WTC11 (cell line): ENCODE measurements at regions not wholly inside any gene's neighbourhood (a gene's known extent, or its start where the extent isn't known, plus 50 kb on each side); places are given as distances from the start of the nearest gene placed in this dataset.
"Not testable (repeated sequence)": the region's sequence is repeated elsewhere in the genome, so short reads cannot be mapped to it uniquely, and the experiment has no call there.

Source experiments
- ATAC-seq: fragments of 200-7000 bp; cut with Tn5 transposase; 2 replicates; pipeline ENCODE4 v1.10.0; 2021; ENCODE audit warnings: mild to moderate bottlenecking, moderate library complexity
- CTCF ChIA-PET: fragments of 300-600 bp; sonication (Branson Sonifier 250); formaldehyde crosslinking; loops from one replicate; lab custom pipeline; 2021; ENCODE audit warnings: antibody characterized with exemption; lab: Charles Lee
- POLR2A ChIA-PET: fragments of 350-600 bp; sonication (Branson Sonifier 250); formaldehyde crosslinking; loops from one replicate; lab custom pipeline; 2021; ENCODE audit warnings: antibody characterized with exemption; lab: Charles Lee
- DNase-seq: peaks from one replicate; pipeline ENCODE4 v3.0.0; 2021; ENCODE audit warnings: low spot score
- H3K27ac Mint-ChIP-seq: 2 replicates; pipeline ENCODE4 v1.8.0; 2021; ENCODE audit warnings: mixed read lengths
- H3K27me3 Mint-ChIP-seq: 2 replicates; pipeline ENCODE4 v1.8.0; 2021; ENCODE audit warnings: low read depth, mild to moderate bottlenecking, moderate library complexity, mixed read lengths
- H3K36me3 Mint-ChIP-seq: 2 replicates; pipeline ENCODE4 v1.8.0; 2021; ENCODE audit warnings: mixed read lengths
- H3K4me1 Mint-ChIP-seq: 2 replicates; pipeline ENCODE4 v1.8.0; 2022; ENCODE audit warnings: mixed read lengths
- H3K4me3 Mint-ChIP-seq: 2 replicates; pipeline ENCODE4 v1.8.0; 2021; ENCODE audit warnings: mild to moderate bottlenecking, moderate library complexity, mixed read lengths
- H3K9me3 Mint-ChIP-seq: 2 replicates; pipeline ENCODE4 v1.8.0; 2021; ENCODE audit warnings: mixed read lengths
- AR ChIP-seq: fragments of 250-450 bp; sonication (Bioruptor Pico); IDR thresholded peaks from 2 replicates; pipeline ENCODE4 v1.9.0; 2021; ENCODE audit warnings: mild to moderate bottlenecking
- MXD4 ChIP-seq: fragments of 250-450 bp; sonication (Bioruptor Pico); IDR thresholded peaks from 2 replicates; pipeline ENCODE4 v1.8.0; 2021; ENCODE audit warnings: mild to moderate bottlenecking, moderate library complexity, borderline replicate concordance
- MYBL2 ChIP-seq: sonication (generic); formaldehyde crosslinking; IDR thresholded peaks from 2 replicates; pipeline ENCODE4 v1.8.1; 2023; ENCODE audit warnings: mild to moderate bottlenecking, moderate library complexity, missing genetic modification reagents
- NR3C1 ChIP-seq: sonication (generic); formaldehyde crosslinking; conservative IDR thresholded peaks from 2 replicates; pipeline ENCODE4 v1.8.1; 2023; ENCODE audit warnings: low read depth, mild to moderate bottlenecking, missing genetic modification reagents
- OVOL2 ChIP-seq: fragments of 250-450 bp; sonication (Bioruptor Pico); IDR thresholded peaks from 2 replicates; pipeline ENCODE4 v1.9.0; 2021; ENCODE audit warnings: mild to moderate bottlenecking, borderline replicate concordance
- RORB ChIP-seq: fragments of 250-450 bp; sonication (Bioruptor Pico); IDR thresholded peaks from 2 replicates; pipeline ENCODE4 v1.9.0; 2021; ENCODE audit warnings: mild to moderate bottlenecking
- SOX15 ChIP-seq: fragments of 250-450 bp; sonication (Bioruptor Pico); IDR thresholded peaks from 2 replicates; pipeline ENCODE4 v1.9.0; 2021; ENCODE audit warnings: mild to moderate bottlenecking
- TP53 ChIP-seq: sonication (generic); formaldehyde crosslinking; IDR thresholded peaks from 2 replicates; pipeline ENCODE4 v1.8.1; 2023; ENCODE audit warnings: mild to moderate bottlenecking, missing genetic modification reagents
- ZNF281 ChIP-seq: sonication (generic); formaldehyde crosslinking; IDR thresholded peaks from 2 replicates; pipeline ENCODE4 v1.8.0; 2023; ENCODE audit warnings: mild to moderate bottlenecking, missing genetic modification reagents
- ZNF396 ChIP-seq: fragments of 250-450 bp; sonication (Bioruptor Pico); IDR thresholded peaks from 2 replicates; pipeline ENCODE4 v1.8.0; 2021; ENCODE audit warnings: mild to moderate bottlenecking, moderate library complexity, borderline replicate concordance
- TF ChIP-seq, protein P1 (sequence below): sonication (generic); formaldehyde crosslinking; conservative IDR thresholded peaks from 2 replicates; pipeline ENCODE4 v1.8.1; 2022; ENCODE audit warnings: mild to moderate bottlenecking, missing genetic modification reagents
- TF ChIP-seq, protein P2 (sequence below): fragments of 250-450 bp; sonication (Bioruptor Pico); IDR thresholded peaks from 2 replicates; pipeline ENCODE4 v1.9.0; 2021; ENCODE audit warnings: mild to moderate bottlenecking
- TF ChIP-seq, protein P3 (sequence below): sonication (generic); formaldehyde crosslinking; IDR thresholded peaks from 2 replicates; pipeline ENCODE4 v1.8.1; 2022; ENCODE audit warnings: missing genetic modification reagents, borderline replicate concordance
- TF ChIP-seq, protein P4 (sequence below): sonication (generic); formaldehyde crosslinking; IDR thresholded peaks from 2 replicates; pipeline ENCODE4 v1.8.0; 2022; ENCODE audit warnings: mild to moderate bottlenecking, missing genetic modification reagents

GRCh38 chrX:141520750-141521149, 63.8 kb downstream of the SPANXA1 start:
- H3K36me3 Mint-ChIP-seq, H3K4me3 Mint-ChIP-seq, H3K27me3 Mint-ChIP-seq, CTCF ChIA-PET, H3K9me3 Mint-ChIP-seq, DNase-seq, ATAC-seq, H3K4me1 Mint-ChIP-seq, POLR2A ChIA-PET, H3K27ac Mint-ChIP-seq: not testable (repeated sequence)

- H3K27me3 Mint-ChIP-seq, H3K4me3 Mint-ChIP-seq, H3K9me3 Mint-ChIP-seq, ATAC-seq, H3K36me3 Mint-ChIP-seq, POLR2A ChIA-PET, CTCF ChIA-PET, H3K27ac Mint-ChIP-seq, DNase-seq, H3K4me1 Mint-ChIP-seq: not testable (repeated sequence)
Measured at GRCh38 chrX:141475788-141476187, 108.8 kb downstream of the SPANXA1 start.

DNA sequence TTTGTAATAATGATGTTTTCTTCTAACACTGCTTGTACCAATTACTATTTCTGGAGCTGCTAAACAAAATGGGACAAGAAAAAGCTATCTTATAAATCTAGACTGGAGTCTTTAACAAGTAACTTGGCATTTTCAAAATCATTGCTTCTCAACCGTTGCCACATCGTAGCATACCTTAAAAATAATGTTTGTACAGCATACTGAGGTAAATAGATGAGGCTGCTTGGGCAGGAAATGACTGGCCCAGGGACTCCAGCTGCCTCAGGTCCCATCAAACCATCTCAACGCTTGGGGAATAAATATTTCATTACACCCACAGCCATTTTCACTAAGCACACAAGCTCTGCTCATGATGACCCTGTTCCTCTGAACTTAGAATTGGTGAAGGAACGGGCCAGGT, 115.1 kb downstream of the SPANXA1 start:
- ATAC-seq (no peak), DNase-seq (no peak)
- TF ChIP-seq NR3C1 (CRISPR knock-in tag): no peak
- no peak for TF ChIP-seq MXD4
- TF ChIP-seq AR (CRISPR knock-in tag): no peak
- TF ChIP-seq RORB (CRISPR knock-in tag): no peak
- TF ChIP-seq ZNF396 (CRISPR knock-in tag): no peak
- TF ChIP-seq, protein P1, sequence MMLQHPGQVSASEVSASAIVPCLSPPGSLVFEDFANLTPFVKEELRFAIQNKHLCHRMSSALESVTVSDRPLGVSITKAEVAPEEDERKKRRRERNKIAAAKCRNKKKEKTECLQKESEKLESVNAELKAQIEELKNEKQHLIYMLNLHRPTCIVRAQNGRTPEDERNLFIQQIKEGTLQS (CRISPR knock-in tag): no peak
- TF ChIP-seq, protein P2, sequence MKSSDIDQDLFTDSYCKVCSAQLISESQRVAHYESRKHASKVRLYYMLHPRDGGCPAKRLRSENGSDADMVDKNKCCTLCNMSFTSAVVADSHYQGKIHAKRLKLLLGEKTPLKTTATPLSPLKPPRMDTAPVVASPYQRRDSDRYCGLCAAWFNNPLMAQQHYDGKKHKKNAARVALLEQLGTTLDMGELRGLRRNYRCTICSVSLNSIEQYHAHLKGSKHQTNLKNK (CRISPR knock-in tag): no peak
- TF ChIP-seq, protein P3, sequence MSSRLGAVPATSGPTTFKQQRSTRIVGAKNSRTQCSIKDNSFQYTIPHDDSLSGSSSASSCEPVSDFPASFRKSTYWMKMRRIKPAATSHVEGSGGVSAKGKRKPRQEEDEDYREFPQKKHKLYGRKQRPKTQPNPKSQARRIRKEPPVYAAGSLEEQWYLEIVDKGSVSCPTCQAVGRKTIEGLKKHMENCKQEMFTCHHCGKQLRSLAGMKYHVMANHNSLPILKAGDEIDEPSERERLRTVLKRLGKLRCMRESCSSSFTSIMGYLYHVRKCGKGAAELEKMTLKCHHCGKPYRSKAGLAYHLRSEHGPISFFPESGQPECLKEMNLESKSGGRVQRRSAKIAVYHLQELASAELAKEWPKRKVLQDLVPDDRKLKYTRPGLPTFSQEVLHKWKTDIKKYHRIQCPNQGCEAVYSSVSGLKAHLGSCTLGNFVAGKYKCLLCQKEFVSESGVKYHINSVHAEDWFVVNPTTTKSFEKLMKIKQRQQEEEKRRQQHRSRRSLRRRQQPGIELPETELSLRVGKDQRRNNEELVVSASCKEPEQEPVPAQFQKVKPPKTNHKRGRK: no peak
- TF ChIP-seq, protein P4, sequence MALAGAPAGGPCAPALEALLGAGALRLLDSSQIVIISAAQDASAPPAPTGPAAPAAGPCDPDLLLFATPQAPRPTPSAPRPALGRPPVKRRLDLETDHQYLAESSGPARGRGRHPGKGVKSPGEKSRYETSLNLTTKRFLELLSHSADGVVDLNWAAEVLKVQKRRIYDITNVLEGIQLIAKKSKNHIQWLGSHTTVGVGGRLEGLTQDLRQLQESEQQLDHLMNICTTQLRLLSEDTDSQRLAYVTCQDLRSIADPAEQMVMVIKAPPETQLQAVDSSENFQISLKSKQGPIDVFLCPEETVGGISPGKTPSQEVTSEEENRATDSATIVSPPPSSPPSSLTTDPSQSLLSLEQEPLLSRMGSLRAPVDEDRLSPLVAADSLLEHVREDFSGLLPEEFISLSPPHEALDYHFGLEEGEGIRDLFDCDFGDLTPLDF: no peak
- H3K36me3 Mint-ChIP-seq: no peaks in the 10 kb centered on the region; the same call in none of the 2 replicates
- CTCF ChIA-PET: no interaction called here
- POLR2A ChIA-PET: no interaction called here
- H3K4me1 Mint-ChIP-seq: peaks cover 7% of the 10 kb centered on the region
- no peaks in the 10 kb centered on the region for H3K27me3 Mint-ChIP-seq
- H3K27ac Mint-ChIP-seq: no peak overlapping the region
- H3K4me3 Mint-ChIP-seq: no peak overlapping the region
- H3K9me3 Mint-ChIP-seq: peaks cover 10% of the 10 kb centered on the region; the same call in 1 of the 2 replicates

GRCh38 chrX:141468940-141469339, 115.6 kb downstream of the SPANXA1 start:
- peaks cover 10% of the 10 kb centered on the region; the same call in 1 of the 2 replicates for H3K9me3 Mint-ChIP-seq
- CTCF ChIA-PET: no interaction called here
- H3K36me3 Mint-ChIP-seq: no peaks in the 10 kb centered on the region; the same call in none of the 2 replicates
- DNase-seq (no peak), ATAC-seq (no peak)
- H3K4me3 Mint-ChIP-seq: no peak overlapping the region
- H3K4me1 Mint-ChIP-seq: peaks cover 7% of the 10 kb centered on the region
- H3K27ac Mint-ChIP-seq: no peak overlapping the region
- POLR2A ChIA-PET: no interaction called here
- no peaks in the 10 kb centered on the region for H3K27me3 Mint-ChIP-seq
- TF ChIP-seq OVOL2 (CRISPR knock-in tag) (no peak), ZNF281 (CRISPR knock-in tag) (no peak), SOX15 (CRISPR knock-in tag) (no peak), MYBL2 (CRISPR knock-in tag) (no peak), TP53 (no peak)
- TF ChIP-seq, protein P2 (CRISPR knock-in tag): no peak
